Suppressor macrophage treated with lipopolysaccharide for 4 hours (primary cell): ENCODE measurements at regions not wholly inside any gene's neighbourhood (a gene's known extent, or its start where the extent isn't known, plus 50 kb on each side); places are given as distances from the start of the nearest gene placed in this dataset.
"Not testable (repeated sequence)": the region's sequence is repeated elsewhere in the genome, so short reads cannot be mapped to it uniquely, and the experiment has no call there.

Experiments
- DNase-seq: peaks from one replicate; pipeline ENCODE4 v3.0.0-alpha.2; 2020

DNA sequence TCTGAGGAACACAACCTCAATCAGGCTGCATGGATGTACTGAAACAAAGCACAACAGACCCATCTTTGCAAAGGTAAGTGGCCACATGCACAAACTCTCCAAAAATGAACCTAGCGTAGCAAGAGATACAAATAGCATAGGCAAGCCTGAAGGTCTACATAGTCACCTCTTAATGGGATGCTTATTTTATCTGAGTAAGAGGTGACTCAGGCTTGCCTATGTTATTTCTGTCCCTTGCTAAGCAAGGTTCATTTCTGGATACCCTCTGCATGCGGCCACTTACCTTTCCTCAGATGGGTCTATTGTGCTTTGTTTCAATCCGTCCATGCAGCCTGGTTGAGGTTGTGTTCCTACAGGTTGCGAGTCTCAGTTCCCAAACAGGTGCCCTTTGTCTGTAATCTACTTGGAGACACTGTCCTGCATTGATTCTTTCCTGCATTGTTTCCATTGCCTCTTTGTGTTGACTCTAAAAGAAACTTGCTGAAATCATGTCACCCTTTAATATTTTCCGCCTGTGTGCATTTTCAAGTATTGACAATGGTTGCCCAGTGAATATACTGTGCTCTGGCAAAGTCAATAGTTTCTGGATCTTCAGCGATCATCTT lies 291.8 kb upstream of the LYZL1 start:
- no peak for DNase-seq

DNA sequence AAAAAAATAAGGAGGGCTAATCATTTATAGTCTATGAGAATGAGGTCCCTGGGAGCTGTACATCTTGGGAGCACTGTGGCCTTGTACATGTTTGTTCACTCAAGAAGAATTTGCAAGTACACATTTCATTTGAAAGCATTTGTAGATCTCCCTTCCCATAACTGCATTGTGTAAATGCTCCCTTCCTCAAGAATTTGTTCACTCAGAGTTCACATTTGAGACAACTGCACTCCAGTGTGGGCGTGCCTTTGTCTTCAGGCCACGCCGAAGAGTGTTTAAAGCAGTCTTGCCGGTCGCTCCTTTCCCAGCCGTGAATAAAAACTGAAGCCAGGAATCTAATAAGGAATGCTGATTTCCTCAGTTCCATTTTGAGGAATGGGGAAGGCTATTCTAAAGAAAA lies 291.1 kb upstream of the LYZL1 start:
- DNase-seq, result no peak

DNA sequence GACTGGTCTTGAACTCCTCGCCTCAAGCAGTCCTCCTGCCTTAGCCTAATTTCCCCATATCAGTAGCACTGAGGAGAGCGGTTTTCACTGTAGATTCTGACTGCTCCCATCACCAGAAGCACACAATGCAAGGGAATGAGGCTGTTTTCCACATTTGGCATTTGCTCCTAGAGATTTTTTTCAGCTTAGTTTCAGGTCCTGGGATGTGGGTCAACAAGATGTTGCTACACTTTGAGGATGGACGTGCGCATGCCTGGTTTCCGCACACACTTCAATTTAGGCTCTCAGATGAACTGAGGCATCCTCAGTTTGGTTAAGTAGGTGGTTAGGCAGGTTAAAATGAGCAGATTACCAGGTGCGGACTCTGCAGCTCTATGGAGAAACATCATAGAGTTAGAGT lies 287.1 kb upstream of the LYZL1 start:
- DNase-seq, result no peak

- DNase-seq, result not testable (repeated sequence)
Measured at GRCh38 chr10:29003014-29003413, 285.9 kb upstream of the LYZL1 start.

DNA sequence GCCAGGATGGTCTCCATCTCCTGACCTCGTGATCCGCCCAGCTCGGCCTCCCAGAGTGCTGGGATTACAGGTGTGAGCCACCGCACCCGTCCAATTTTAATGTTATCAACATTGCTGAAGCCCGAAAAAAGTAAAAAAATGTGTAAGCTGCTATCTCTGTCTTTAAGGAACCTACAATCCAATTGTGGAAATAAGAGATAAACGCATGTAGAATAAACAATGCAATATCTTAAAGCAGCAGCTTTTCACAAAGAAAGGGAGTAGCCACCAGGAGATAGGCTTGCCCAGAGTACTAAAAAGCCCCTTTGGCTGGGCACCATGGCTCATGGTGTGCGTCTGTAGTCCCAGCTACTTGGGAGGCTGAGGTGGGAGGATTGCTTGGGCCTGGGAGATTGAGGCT lies 282.9 kb upstream of the LYZL1 start:
- no peak for DNase-seq

GRCh38 chr10:29007370-29007747 lies 281.5 kb upstream of the LYZL1 start:
- DNase-seq, result no peak

GRCh38 chr10:29007748-29008610 lies 280.9 kb upstream of the LYZL1 start:
- DNase-seq, result no peak

DNA sequence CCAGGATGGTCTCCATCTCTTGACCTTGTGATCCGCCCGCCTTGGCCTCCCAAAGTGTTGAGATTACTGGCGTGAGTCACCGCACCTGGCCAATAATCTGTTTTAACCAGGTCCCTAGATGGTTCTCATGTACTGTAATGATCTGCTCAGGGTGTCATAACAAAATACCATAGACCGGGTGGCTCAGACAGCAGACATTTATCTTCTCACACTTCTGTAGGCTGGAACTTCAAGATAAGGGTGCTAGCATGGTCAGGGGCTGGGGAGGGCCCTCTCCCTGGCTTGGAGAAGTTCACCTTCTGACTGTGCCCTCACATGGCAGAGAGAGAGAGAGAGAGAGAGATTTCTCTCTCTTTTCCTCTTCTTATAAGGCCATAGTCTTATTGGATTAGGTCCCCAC lies 279.4 kb upstream of the LYZL1 start:
- no peak for DNase-seq

DNA sequence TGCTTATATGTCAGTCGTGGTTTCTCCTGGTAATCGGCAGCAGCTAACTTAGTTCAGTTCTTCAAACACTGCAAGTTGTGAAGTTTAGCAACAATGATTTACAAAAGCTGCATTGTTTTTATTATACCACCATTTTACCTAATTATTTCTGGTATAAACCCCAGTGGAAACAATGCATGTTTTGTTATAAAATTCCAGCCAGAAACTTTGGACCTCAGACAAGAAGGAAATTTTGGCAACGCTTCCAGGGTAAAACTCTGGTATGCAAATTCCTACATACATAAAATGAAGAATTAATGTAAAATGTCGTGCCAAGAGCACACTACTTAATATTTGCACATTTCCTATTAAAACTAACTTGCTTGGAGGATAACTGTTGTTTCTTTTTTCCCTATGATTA lies 277.4 kb upstream of the LYZL1 start:
- no peak for DNase-seq

GRCh38 chr10:29012926-29013554 lies 275.8 kb upstream of the LYZL1 start:
- no peak for DNase-seq

- DNase-seq, result no peak
Measured at GRCh38 chr10:29021591-29021990, 267.3 kb upstream of the LYZL1 start.

DNA sequence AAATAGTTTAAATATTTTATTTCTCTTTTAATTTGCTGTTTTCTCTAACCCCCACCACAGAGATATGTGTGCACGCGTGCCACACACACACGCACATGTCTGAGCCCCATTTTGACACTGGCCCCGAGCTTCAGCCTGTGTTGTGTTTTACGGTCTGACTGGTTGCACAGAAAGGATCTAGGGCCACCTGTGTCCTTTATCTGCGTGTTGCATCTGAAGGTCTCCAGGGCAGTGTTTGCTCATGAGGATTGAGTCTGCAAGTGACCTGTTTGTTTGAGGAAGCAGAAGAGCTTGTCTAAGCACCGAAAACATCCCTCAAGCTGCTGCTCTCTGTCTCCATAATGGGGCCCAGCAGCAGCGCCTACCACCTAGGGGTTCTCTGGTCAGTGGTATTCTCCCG lies 266.4 kb upstream of the LYZL1 start:
- no peak for DNase-seq

GRCh38 chr10:29023678-29024077 lies 265.2 kb upstream of the LYZL1 start:
- DNase-seq, result no peak

DNA sequence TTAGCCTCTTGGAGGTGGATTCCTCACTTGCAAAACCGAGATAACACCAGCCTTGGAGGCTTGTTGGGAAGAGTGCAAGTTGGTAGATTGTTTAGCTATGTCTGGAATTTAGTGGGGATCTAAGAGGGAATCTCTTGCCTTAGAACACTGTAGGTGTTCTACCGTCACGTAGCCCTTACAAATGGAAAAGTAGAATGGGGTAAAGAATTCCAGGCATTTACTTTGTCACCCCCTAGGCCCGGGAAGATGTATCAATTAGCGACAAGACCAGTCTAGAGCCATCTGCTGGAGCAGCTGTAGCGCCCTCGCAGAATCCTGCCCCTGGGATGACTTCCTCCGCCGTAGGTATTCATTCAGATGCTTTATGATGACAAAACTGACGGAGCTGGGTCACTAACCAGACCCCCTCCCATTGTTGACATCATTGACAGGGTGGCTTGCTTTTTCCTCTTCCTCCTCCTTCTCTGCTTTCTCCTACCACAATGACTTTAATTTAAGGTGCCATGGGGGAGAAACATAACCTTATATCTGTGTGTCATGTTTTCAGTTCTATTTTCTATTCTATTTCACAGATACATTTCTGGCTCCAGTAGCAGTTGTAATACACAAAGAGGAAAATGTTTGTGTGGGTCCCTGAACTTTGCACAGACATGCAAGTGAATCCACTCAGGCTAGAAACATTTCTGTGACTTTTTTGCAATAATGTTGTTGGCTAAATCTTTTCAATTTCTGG lies 262.6 kb upstream of the LYZL1 start:
- DNase-seq, result no peak

DNA sequence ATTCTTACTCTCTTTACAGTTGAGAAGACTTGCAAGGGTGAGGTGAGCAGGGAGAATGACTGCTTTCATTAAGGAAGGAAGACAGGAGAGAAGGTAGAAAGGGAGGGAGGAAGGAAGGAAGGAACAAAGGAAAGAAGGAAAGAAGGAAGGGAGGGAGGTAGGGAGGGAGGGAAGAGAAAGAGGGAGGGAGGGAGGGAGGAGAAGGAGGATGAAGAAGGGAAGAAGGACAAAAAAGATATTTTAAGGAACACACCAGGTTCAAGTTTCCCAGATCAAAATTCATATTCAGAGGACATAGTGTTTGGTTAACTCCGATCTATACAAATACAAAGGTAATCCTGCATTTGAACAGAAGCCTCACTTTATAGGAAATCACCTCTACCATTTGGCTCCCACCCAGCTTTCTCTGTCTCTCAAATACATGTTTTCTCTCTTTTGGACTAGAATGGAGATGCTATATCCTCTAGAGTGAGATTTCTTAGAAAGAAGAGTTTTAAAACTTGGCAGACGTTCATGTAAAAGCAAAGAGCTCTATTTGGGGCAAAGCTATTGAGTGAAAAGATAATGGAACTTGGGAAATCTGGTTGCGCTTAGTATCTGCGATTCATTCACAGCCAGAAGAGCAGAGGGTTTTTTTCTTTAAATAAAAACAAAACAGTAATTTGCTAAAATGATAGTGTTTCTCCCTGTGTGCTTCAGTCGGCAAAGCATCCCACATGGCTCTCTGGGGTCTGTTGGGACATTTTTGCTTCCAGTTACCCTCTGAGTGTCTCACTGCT lies 261.9 kb upstream of the LYZL1 start:
- DNase-seq, result no peak

DNA sequence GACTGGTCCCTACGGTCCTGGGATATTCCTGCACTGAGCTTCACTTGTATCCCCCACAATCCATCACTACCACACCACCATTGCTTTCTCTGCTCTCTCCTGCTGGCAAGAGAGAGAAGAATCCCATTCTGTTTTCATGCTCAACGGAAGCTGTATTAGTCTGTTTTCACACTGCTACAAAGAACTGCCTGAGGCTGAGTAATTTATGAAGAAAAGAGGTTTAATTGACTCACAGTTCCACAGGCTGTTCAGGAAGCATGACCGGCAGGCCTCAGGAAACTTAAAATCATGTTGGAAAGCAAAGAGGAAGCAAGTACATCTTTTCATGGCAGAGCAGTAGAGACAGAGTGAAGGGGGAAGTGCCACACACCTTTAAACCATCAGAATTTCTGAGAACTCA lies 260.4 kb upstream of the LYZL1 start:
- DNase-seq, result no peak

DNA sequence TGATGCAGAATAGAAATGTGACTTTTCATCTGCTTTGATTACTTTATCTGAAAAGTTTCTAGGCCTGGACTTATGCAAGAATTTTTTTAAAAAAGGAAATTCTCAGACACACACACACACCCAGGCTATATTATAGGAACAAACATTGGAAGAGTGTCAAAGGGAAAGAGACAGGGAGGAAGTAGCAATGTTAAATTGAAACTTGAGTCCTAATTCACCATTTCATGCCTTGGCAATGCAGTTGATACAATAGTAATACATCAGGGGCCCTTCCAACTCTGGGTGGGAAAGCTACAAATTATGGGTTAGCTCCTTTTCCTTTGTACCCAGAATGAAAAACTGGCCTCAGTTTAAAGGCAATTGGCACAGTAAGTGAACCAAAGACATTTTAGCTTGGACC lies 258.0 kb upstream of the LYZL1 start:
- DNase-seq, result no peak

DNA sequence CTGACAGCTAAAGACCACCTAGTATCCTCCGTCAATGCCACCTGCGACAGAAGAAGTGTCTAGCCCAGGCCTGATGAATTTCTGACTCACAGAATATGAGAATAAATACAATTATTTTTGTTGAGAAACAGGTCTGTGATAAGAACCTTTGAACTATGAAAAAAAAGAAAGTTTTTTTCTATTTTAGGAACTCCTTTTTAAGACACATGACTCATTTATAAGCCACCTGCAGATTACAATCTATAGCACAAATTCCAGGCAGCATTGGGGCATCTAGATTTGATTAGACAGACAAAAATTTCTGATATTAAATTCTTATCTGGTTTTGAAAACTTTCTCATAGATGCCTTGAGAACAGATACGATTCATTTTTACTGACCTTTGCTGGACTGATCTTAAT lies 256.7 kb upstream of the LYZL1 start:
- no peak for DNase-seq

DNA sequence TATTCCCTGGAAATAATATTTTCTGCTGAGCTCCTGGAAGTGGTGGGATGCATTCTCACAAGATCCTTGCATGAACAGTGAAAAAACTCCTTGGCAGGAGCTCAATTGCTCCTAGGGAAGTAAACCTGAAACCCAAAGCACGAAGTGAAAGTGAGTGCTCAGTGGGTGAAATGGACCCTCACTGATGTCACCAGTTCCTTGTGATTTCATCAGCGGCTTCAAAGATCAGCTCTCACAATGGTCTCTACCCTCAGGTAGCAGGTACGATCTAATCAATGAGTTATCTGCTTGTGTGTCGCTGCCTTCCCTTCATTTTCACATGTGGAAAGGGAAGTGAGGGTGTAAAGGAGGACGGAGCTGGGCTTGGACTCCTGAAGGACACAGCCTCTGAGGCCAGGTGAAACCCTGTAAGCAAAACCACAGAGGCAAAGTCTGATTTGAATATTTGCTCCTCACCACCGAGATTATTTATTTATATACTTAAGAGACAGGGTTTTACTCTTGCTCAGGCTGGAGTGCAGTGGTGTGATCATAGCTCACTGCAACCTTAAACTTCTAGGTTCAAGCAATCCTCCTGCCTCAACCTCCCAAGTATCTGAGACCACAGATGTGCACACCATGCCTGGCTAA lies 255.4 kb upstream of the LYZL1 start:
- DNase-seq, result no peak

DNA sequence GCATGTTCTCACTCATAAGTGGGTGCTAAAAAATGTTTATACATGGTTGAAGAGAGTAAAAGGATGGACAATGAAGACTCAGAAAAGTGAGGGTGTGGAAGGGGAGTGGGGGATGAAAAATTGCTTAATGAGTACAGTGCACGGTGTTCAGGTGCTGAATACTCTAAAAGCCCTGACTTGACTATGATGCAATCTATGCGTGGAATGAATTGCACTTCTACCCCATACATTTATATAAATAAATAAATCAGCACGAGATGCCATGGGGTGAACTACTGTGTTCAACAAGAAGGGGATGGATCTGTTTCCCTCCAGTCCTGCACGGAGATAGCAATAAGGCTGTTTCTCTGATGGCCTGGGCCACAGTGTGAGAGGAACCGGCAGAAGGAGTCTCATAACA lies 254.3 kb upstream of the LYZL1 start:
- no peak for DNase-seq

- DNase-seq, result no peak
Measured at GRCh38 chr10:29035721-29036120, 253.1 kb upstream of the LYZL1 start.
